Astrocyte (in vitro differentiated cells and primary cell): ENCODE measurements at regions not wholly inside any gene's neighbourhood (a gene's known extent, or its start where the extent isn't known, plus 50 kb on each side); places are given as distances from the start of the nearest gene placed in this dataset.

Source experiments
- DNase-seq: peaks from one replicate; pipeline ENCODE4 v3.0.0-alpha.2; 2010; ENCODE audit warnings: low read depth
- FAIRE-seq: peaks from 2 replicates; lab custom pipeline; 2011; peaks lifted over from hg19 to GRCh38; lab: Jason Lieb, UNC
- H2AFZ ChIP-seq: 2 replicates; pipeline ENCODE4 v1.6.0; 2012; ENCODE audit warnings: low read depth, low read length, inconsistent platforms
- H3K27ac ChIP-seq: 2 replicates; pipeline ENCODE4 v1.5.1; 2011; ENCODE audit warnings: low read depth, low read length, inconsistent platforms
- H3K27me3 ChIP-seq: 2 replicates; pipeline ENCODE4 v1.6.0; 2011; ENCODE audit warnings: low read length, inconsistent platforms; ENCODE audit not compliant: insufficient read depth
- H3K36me3 ChIP-seq: 2 replicates; pipeline ENCODE4 v1.5.1; 2011; ENCODE audit warnings: low read length, inconsistent platforms; ENCODE audit not compliant: insufficient read depth
- H3K4me1 ChIP-seq: 2 replicates; pipeline ENCODE4 v1.5.1; 2011; ENCODE audit warnings: low read length, inconsistent platforms; ENCODE audit not compliant: insufficient read depth
- H3K4me2 ChIP-seq: 2 replicates; pipeline ENCODE4 v1.6.0; 2012; ENCODE audit warnings: low read length, inconsistent platforms
- H3K4me3 ChIP-seq: 2 replicates; pipeline ENCODE4 v1.5.1; 2011; ENCODE audit warnings: low read depth, mild to moderate bottlenecking, low read length, inconsistent platforms; ENCODE audit not compliant: insufficient read depth
- H3K79me2 ChIP-seq: 2 replicates; pipeline ENCODE4 v1.6.0; 2012; ENCODE audit warnings: mild to moderate bottlenecking, low read length, inconsistent platforms; ENCODE audit not compliant: insufficient read depth
- H3K9ac ChIP-seq: 2 replicates; pipeline ENCODE4 v1.6.0; 2012; ENCODE audit warnings: mild to moderate bottlenecking, low read length, inconsistent platforms
- H3K9me3 ChIP-seq: 2 replicates; pipeline ENCODE4 v1.5.1; 2012; ENCODE audit warnings: low read depth, mild to moderate bottlenecking, low read length, inconsistent platforms; ENCODE audit not compliant: insufficient read depth
- H4K20me1 ChIP-seq: 2 replicates; pipeline ENCODE4 v1.6.0; 2012; ENCODE audit warnings: low read length, inconsistent platforms; ENCODE audit not compliant: insufficient read depth
- H3K27ac Mint-ChIP-seq: one replicate; pipeline ENCODE4 v1.8.0; 2021; ENCODE audit warnings: mild to moderate bottlenecking, mixed read lengths; ENCODE audit not compliant: unreplicated experiment
- H3K27me3 Mint-ChIP-seq: one replicate; pipeline ENCODE4 v1.8.0; 2021; ENCODE audit warnings: low read depth, mixed read lengths; ENCODE audit not compliant: unreplicated experiment
- H3K36me3 Mint-ChIP-seq: one replicate; pipeline ENCODE4 v1.8.0; 2021; ENCODE audit warnings: low read depth, mixed read lengths; ENCODE audit not compliant: unreplicated experiment
- H3K4me1 Mint-ChIP-seq: one replicate; pipeline ENCODE4 v1.8.0; 2021; ENCODE audit warnings: low read depth, mixed read lengths; ENCODE audit not compliant: unreplicated experiment
- H3K4me3 Mint-ChIP-seq: one replicate; pipeline ENCODE4 v1.8.0; 2021; ENCODE audit warnings: mild to moderate bottlenecking, moderate library complexity, mixed read lengths; ENCODE audit not compliant: unreplicated experiment
- H3K9me3 Mint-ChIP-seq: one replicate; pipeline ENCODE4 v1.8.0; 2021; ENCODE audit warnings: mild to moderate bottlenecking, mixed read lengths; ENCODE audit not compliant: unreplicated experiment
- EZH2 ChIP-seq: IDR thresholded peaks from 2 replicates; pipeline ENCODE4 v1.6.1; 2012; ENCODE audit warnings: mild to moderate bottlenecking, low read length, inconsistent platforms; ENCODE audit not compliant: insufficient read depth
- TF ChIP-seq, protein P1 (sequence below): IDR thresholded peaks from 2 replicates; pipeline ENCODE4 v1.5.1; 2011; ENCODE audit warnings: low read depth, mild to moderate bottlenecking, inconsistent platforms, low read length, moderate library complexity; ENCODE audit not compliant: insufficient read depth

DNA sequence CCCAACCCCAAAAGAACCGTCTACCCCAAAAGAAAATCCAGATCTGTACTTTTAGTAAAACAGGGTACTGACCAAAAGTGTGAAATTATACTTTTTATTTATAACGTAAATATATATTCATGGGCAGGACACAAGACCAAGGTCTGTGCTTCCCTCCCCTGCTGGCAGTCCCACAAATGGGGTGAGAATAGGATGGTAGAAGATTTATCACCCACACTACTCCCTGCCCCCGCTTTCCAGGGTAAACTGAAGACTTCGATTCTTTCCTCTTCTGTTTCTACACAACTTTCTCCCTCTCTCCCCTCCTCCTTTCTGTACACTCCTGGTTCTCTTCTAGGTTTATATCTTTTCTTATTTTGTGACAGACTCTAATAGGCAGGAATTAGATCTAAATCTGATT lies 79.7 kb downstream of the MDH1 start:
- Mint-ChIP-seq H3K27ac (no peak overlapping the region), H3K4me1 (peaks cover 16% of the 10 kb centered on the region), H3K36me3 (peaks cover 1% of the 10 kb centered on the region), H3K9me3 (no peaks in the 10 kb centered on the region), H3K27me3 (no peaks in the 10 kb centered on the region), H3K4me3 (no peak overlapping the region)
- Histone ChIP-seq H2AFZ (no peak overlapping the region), H3K36me3 (no peaks in the 10 kb centered on the region), H3K4me3 (no peak overlapping the region), H4K20me1 (no peaks in the 10 kb centered on the region), H3K4me1 (peaks cover 6% of the 10 kb centered on the region), H3K9ac (no peak overlapping the region), H3K79me2 (no peaks in the 10 kb centered on the region), H3K9me3 (no peaks in the 10 kb centered on the region), H3K4me2 (no peak overlapping the region), H3K27ac (no peak overlapping the region), H3K27me3 (no peaks in the 10 kb centered on the region)
- no peak for FAIRE-seq
- DNase-seq = no peak
- TF ChIP-seq EZH2 = no peak
- TF ChIP-seq, protein P1, sequence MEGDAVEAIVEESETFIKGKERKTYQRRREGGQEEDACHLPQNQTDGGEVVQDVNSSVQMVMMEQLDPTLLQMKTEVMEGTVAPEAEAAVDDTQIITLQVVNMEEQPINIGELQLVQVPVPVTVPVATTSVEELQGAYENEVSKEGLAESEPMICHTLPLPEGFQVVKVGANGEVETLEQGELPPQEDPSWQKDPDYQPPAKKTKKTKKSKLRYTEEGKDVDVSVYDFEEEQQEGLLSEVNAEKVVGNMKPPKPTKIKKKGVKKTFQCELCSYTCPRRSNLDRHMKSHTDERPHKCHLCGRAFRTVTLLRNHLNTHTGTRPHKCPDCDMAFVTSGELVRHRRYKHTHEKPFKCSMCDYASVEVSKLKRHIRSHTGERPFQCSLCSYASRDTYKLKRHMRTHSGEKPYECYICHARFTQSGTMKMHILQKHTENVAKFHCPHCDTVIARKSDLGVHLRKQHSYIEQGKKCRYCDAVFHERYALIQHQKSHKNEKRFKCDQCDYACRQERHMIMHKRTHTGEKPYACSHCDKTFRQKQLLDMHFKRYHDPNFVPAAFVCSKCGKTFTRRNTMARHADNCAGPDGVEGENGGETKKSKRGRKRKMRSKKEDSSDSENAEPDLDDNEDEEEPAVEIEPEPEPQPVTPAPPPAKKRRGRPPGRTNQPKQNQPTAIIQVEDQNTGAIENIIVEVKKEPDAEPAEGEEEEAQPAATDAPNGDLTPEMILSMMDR = no peak

DNA sequence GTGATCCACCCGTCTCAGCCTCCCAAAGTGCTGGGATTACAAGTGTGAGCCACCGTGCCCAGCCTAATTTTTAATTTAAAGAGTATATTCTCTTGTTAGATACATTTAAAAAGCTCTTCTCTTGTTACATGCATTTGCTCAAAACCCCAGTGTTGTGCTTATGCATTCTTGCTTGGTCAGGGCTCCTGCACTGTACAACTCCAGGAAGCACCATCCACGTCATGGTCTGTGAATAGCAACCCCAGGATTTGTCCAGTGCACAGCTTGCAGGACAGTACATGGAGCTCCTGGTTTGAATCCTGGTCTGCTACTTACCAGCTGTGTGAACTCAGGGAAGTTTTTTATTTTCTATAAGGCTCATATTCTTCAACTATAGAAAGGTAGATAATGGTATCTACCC lies 80.8 kb downstream of the MDH1 start:
- FAIRE-seq = no peak
- Histone ChIP-seq H3K9me3 (no peaks in the 10 kb centered on the region), H4K20me1 (no peaks in the 10 kb centered on the region), H3K4me1 (peaks cover 6% of the 10 kb centered on the region), H3K4me3 (no peak overlapping the region), H3K9ac (no peak overlapping the region), H3K4me2 (no peak overlapping the region), H3K27me3 (no peaks in the 10 kb centered on the region), H3K36me3 (no peaks in the 10 kb centered on the region), H3K79me2 (no peaks in the 10 kb centered on the region), H3K27ac (no peak overlapping the region), H2AFZ (no peak overlapping the region)
- H3K27ac Mint-ChIP-seq = no peak overlapping the region
- peaks cover 15% of the 10 kb centered on the region for H3K4me1 Mint-ChIP-seq
- H3K27me3 Mint-ChIP-seq = no peaks in the 10 kb centered on the region
- DNase-seq = no peak
- H3K36me3 Mint-ChIP-seq = peaks cover 1% of the 10 kb centered on the region
- TF ChIP-seq, protein P1 = no peak
- no peak for TF ChIP-seq EZH2
- H3K4me3 Mint-ChIP-seq = no peak overlapping the region
- H3K9me3 Mint-ChIP-seq = no peaks in the 10 kb centered on the region

DNA sequence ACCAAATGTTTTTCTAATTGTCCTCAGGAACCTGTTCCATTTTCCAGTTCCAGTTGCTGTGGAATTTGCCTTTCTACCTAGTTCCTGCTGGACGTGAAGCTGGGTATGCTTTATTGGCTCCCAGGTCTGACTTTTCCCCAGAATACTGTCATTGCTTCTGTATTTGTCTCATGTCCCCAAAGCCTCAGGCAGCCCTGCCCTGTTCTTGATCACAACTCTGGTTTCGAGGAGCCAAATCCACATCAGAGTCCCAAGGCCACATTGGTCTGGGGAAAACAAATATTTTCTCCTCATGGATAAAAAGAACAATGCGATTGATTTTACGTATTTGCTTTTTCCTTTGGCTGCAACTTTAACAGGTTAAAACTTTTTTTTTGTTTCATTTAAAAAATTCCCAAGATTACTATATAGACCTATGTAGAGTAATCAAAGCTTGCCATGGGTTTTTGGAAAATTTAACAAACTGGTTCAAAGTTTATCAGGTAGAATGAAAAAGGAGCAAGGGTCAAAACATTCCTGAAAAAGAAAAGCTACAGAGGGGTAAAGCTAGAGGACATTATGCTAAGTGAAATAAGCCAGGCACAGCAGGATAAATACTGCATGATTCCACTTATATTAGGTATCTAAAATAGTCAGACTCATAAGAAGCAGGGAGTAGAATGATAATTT lies 85.2 kb downstream of the MDH1 start:
- no peaks in the 10 kb centered on the region for H3K79me2 ChIP-seq
- no peak for TF ChIP-seq EZH2
- TF ChIP-seq, protein P1 = no peak
- H3K9ac ChIP-seq = no peak overlapping the region
- Mint-ChIP-seq H3K27me3 (no peaks in the 10 kb centered on the region), H3K36me3 (no peaks in the 10 kb centered on the region), H3K4me1 (peaks cover 1% of the 10 kb centered on the region), H3K4me3 (no peak overlapping the region), H3K9me3 (no peaks in the 10 kb centered on the region), H3K27ac (no peak overlapping the region)
- H3K4me2 ChIP-seq = no peak overlapping the region
- H3K4me1 ChIP-seq = no peaks in the 10 kb centered on the region
- no peaks in the 10 kb centered on the region for H3K9me3 ChIP-seq
- FAIRE-seq (no peak), DNase-seq (no peak)
- no peaks in the 10 kb centered on the region for H3K27me3 ChIP-seq
- no peak overlapping the region for H2AFZ ChIP-seq
- H3K27ac ChIP-seq = no peak overlapping the region
- H4K20me1 ChIP-seq = no peaks in the 10 kb centered on the region
- no peaks in the 10 kb centered on the region for H3K36me3 ChIP-seq
- H3K4me3 ChIP-seq = no peak overlapping the region
